ENCODE measurements at regions not wholly inside any gene's neighbourhood (a gene's known extent, or its start where the extent isn't known, plus 50 kb on each side); places are given as distances from the start of the nearest gene placed in this dataset.

DNA sequence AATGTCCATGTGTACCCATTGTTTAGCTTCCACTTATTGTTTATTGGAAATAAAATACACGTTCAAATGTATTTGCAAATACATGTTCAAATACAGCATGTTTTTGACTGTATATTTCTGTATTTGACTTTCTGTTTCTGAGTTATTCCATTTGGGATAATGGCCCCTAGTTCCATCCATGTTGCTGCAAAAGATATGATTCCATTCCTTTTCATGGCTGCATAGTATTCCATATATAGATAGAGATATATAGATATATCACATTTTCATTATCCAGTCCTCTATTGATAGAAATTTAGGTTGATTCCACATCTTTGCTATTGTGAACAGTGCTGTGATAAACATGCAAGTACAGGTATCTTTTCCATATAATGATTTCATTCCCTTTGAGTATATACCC lies 241.4 kb upstream of the SOX2 start:
- Histone ChIP-seq H3K27me3 (ENCODE audit: insufficient read depth, low read length, poor library complexity) (no peaks in the 10 kb centered on the region), H3K36me3 (ENCODE audit: insufficient read depth, low read length) (no peaks in the 10 kb centered on the region), H4K20me1 (ENCODE audit: insufficient read depth, low read length) (no peaks in the 10 kb centered on the region), H3K4me2 (ENCODE audit: insufficient read depth, low read length) (no peak overlapping the region), H3K9ac (ENCODE audit: low read depth, low read length) (no peak overlapping the region), H3K4me1 (ENCODE audit: insufficient read depth, low read length) (no peaks in the 10 kb centered on the region), H3K27ac (ENCODE audit: low read length) (no peak overlapping the region), H3K4me3 (ENCODE audit: low read depth in 1 of 2, low read length in 2 of 2) (no peak overlapping the region), H3K9me3 (ENCODE audit: insufficient read depth, low read length, severe bottlenecking) (no peaks in the 10 kb centered on the region), H2AFZ (ENCODE audit: low read depth, low read length) (no peak overlapping the region), H3K79me2 (ENCODE audit: insufficient read depth, low read length) (no peaks in the 10 kb centered on the region)
- no peak for DNase-seq
- TF ChIP-seq, protein P1, sequence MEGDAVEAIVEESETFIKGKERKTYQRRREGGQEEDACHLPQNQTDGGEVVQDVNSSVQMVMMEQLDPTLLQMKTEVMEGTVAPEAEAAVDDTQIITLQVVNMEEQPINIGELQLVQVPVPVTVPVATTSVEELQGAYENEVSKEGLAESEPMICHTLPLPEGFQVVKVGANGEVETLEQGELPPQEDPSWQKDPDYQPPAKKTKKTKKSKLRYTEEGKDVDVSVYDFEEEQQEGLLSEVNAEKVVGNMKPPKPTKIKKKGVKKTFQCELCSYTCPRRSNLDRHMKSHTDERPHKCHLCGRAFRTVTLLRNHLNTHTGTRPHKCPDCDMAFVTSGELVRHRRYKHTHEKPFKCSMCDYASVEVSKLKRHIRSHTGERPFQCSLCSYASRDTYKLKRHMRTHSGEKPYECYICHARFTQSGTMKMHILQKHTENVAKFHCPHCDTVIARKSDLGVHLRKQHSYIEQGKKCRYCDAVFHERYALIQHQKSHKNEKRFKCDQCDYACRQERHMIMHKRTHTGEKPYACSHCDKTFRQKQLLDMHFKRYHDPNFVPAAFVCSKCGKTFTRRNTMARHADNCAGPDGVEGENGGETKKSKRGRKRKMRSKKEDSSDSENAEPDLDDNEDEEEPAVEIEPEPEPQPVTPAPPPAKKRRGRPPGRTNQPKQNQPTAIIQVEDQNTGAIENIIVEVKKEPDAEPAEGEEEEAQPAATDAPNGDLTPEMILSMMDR (IDR thresholded peaks at IDR 0.05; ENCODE audit: borderline replicate concordance, extremely low read depth, low read length, poor library complexity, severe bottlenecking): no peak
- no peak for TF ChIP-seq EZH2 (IDR thresholded peaks at IDR 0.05; ENCODE audit: borderline replicate concordance, low read depth, low read length, severe bottlenecking)
- no peak for ATAC-seq (ENCODE audit: insufficient read depth, low read depth)

DNA sequence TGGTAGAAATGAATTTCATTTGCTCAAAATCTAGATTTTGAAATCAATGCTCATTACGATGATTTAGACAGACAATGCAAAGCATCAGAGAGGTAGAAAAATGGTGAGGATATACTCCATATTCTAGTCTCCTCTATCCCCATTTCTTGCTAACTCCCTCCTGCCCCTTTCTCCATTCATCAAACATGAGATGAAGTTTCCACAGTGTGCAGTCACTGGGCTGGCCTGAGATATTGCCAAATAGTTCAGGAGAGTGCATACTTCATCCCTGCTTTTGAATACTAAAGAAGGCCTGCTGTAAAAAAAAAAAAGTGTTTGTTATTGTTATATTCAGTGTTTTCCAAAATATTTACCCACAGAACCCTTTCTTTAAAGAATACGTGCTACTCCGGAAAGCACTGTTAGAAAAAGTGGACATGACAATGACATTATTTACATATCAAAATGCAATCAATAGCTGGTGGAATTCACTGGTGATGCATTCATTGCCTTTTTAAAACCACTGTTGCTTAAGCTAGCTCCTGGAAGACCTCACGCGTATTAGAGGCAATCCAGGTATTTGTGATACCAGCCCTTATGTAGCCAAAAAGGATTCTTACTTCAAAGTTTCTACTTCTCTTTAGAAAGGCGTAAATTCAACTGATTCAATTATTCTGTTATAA lies 247.6 kb upstream of the SOX2 start:
- no peak overlapping the region for H3K4me2 ChIP-seq (ENCODE audit: insufficient read depth, low read length)

GRCh38 chr3:181461381-181461780 lies 250.3 kb upstream of the SOX2 start:
- no peaks in the 10 kb centered on the region for H3K36me3 ChIP-seq (ENCODE audit: insufficient read depth, low read length)
- no peaks in the 10 kb centered on the region for H3K79me2 ChIP-seq (ENCODE audit: insufficient read depth, low read length)
- no peak for ATAC-seq (ENCODE audit: insufficient read depth, low read depth)
- H3K4me2 ChIP-seq (ENCODE audit: insufficient read depth, low read length): no peak overlapping the region
- no peaks in the 10 kb centered on the region for H3K4me1 ChIP-seq (ENCODE audit: insufficient read depth, low read length)
- H4K20me1 ChIP-seq (ENCODE audit: insufficient read depth, low read length): no peaks in the 10 kb centered on the region
- H3K27me3 ChIP-seq (ENCODE audit: insufficient read depth, low read length, poor library complexity): no peaks in the 10 kb centered on the region
- H3K27ac ChIP-seq (ENCODE audit: low read length): no peak overlapping the region
- H3K9ac ChIP-seq (ENCODE audit: low read depth, low read length): no peak overlapping the region
- no peak overlapping the region for H2AFZ ChIP-seq (ENCODE audit: low read depth, low read length)
- no peaks in the 10 kb centered on the region for H3K9me3 ChIP-seq (ENCODE audit: insufficient read depth, low read length, severe bottlenecking)
- TF ChIP-seq, protein P1 (IDR thresholded peaks at IDR 0.05; ENCODE audit: borderline replicate concordance, extremely low read depth, low read length, poor library complexity, severe bottlenecking): no peak
- TF ChIP-seq EZH2 (IDR thresholded peaks at IDR 0.05; ENCODE audit: borderline replicate concordance, low read depth, low read length, severe bottlenecking): no peak
- H3K4me3 ChIP-seq (ENCODE audit: low read depth in 1 of 2, low read length in 2 of 2): no peak overlapping the region
- no peak for DNase-seq

More for the DNA sequence above, 247.6 kb upstream of the SOX2 start:
- Histone ChIP-seq H3K36me3 (ENCODE audit: insufficient read depth, low read length) (no peaks in the 10 kb centered on the region), H3K27ac (ENCODE audit: low read length) (no peak overlapping the region), H2AFZ (ENCODE audit: low read depth, low read length) (no peak overlapping the region), H3K9ac (ENCODE audit: low read depth, low read length) (no peak overlapping the region), H3K27me3 (ENCODE audit: insufficient read depth, low read length, poor library complexity) (no peaks in the 10 kb centered on the region), H3K9me3 (ENCODE audit: insufficient read depth, low read length, severe bottlenecking) (no peaks in the 10 kb centered on the region), H3K4me1 (ENCODE audit: insufficient read depth, low read length) (no peaks in the 10 kb centered on the region), H3K79me2 (ENCODE audit: insufficient read depth, low read length) (no peaks in the 10 kb centered on the region), H4K20me1 (ENCODE audit: insufficient read depth, low read length) (no peaks in the 10 kb centered on the region), H3K4me3 (ENCODE audit: low read depth in 1 of 2, low read length in 2 of 2) (no peak overlapping the region)
- TF ChIP-seq, protein P1 (IDR thresholded peaks at IDR 0.05; ENCODE audit: borderline replicate concordance, extremely low read depth, low read length, poor library complexity, severe bottlenecking): no peak
- TF ChIP-seq EZH2 (IDR thresholded peaks at IDR 0.05; ENCODE audit: borderline replicate concordance, low read depth, low read length, severe bottlenecking): no peak
- no peak for DNase-seq
- ATAC-seq (ENCODE audit: insufficient read depth, low read depth): no peak
